Aorta (tissue), 5 donors: ENCODE measurements at regions not wholly inside any gene's neighbourhood (a gene's known extent, or its start where the extent isn't known, plus 50 kb on each side); places are given as distances from the start of the nearest gene placed in this dataset.

Experiments
- ATAC-seq: fragments of 200-7000 bp; cut with Tn5 transposase; one replicate; pipeline ENCODE4 v1.9.1; 2022; ENCODE audit warnings: moderate library complexity; ENCODE audit not compliant: low FRiP score
- DNase-seq, 2 donors: peaks; one replicate each; pipeline ENCODE4 v3.0.0-alpha.2; 2020
- H3K27ac ChIP-seq, 2 donors: one replicate each; pipeline ENCODE4 v1.5.1; 2013; ENCODE audit warnings: low read length in 2 of 2, mild to moderate bottlenecking in 2 of 2, moderate library complexity in 2 of 2, control low read depth in 1 of 2, inconsistent platforms in 1 of 2, low read depth in 1 of 2
- H3K27me3 ChIP-seq, 2 donors: one replicate each; pipeline ENCODE4 v1.6.1; 2013; ENCODE audit warnings: control low read depth in 1 of 2, low read length in 1 of 2, mild to moderate bottlenecking in 1 of 2, moderate library complexity in 1 of 2; ENCODE audit not compliant: insufficient read depth in 2 of 2, control insufficient read depth in 1 of 2
- H3K36me3 ChIP-seq, 2 donors: one replicate each; pipeline ENCODE4 v1.6.1; 2013; ENCODE audit warnings: control low read depth in 1 of 2, low read length in 1 of 2, mild to moderate bottlenecking in 1 of 2; ENCODE audit not compliant: insufficient read depth in 2 of 2, control insufficient read depth in 1 of 2
- H3K4me1 ChIP-seq, 2 donors: one replicate each; pipeline ENCODE4 v1.6.1; 2013; ENCODE audit warnings: low read length in 2 of 2, control low read depth in 1 of 2, mild to moderate bottlenecking in 1 of 2, moderate library complexity in 1 of 2; ENCODE audit not compliant: insufficient read depth in 2 of 2, control insufficient read depth in 1 of 2
- H3K4me3 ChIP-seq, 2 donors: one replicate each; pipeline ENCODE4 v1.5.1; 2013; ENCODE audit warnings: low read length in 2 of 2, control low read depth in 1 of 2, mild to moderate bottlenecking in 1 of 2
- H3K9me3 ChIP-seq: one replicate; pipeline ENCODE4 v1.6.1; 2013; ENCODE audit warnings: mild to moderate bottlenecking, low read length; ENCODE audit not compliant: control insufficient read depth
- WGBS, 2 donors: extraction: QIAGEN DNeasy Blood & Tissue Kit; methylation state at CpG; one replicate each; pipeline ENCODE4 v1.1.7; 2013; 5-methylcytosine and 5-hydroxymethylcytosine counted together
- intact Hi-C, 2 donors: fragments of 100-400 bp; cut with DNase I; formaldehyde crosslinking; loops; one replicate each; pipeline versions ENCODE4 v1.14.2 to v1.15.0; 2022
- donor health status: healthy with polysubstance abuse.
- donor health status: Bipolar disorder and iron deficiency.
- donor health status: DM: no; HTN: no; CAD: no.
- donor health status: DM: no; HTN: no; CAD: no.
- donor health status: DM: yes; HTN: yes; CAD: no.

DNA sequence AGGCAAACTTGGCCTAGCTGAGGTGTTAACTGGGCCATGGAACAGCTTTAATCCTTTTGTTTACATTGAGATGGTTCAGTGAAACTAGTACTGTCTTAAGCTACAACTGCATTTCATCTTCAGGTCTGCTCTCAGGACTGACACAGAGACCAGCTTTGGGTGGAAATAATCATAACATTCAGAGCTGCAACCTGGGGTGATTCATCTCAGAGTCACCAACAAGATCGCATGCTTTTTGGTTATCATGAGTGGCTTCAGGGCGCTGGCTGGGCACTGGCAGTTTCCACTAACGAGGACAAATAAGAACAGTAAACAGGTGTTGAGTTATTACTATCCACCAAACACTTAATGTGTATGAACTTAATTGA, 60.9 kb upstream of the PAX6 start:
- H3K4me3 ChIP-seq, result no peak overlapping the region
- peaks cover 0 to 2% of the 10 kb centered on the region in 2 donors for H3K27me3 ChIP-seq
- H3K36me3 ChIP-seq, result no peaks in the 10 kb centered on the region
- peaks cover 2% of the 10 kb centered on the region for H3K9me3 ChIP-seq
- no peak overlapping the region for H3K27ac ChIP-seq
- intact Hi-C loops, result loop anchor here in 1 of 2 donors (5.0 to 10.0 kb wide), 3 partner anchors 377 to 630 kb away; no protein-coding TSS in a partner anchor
- ATAC-seq, result no peak
- 86 to 88% methylated on average over 3 of the region's 3 CpGs for WGBS, 2 donors
- DNase-seq, result no peak
- H3K4me1 ChIP-seq, result no peaks in the 10 kb centered on the region

GRCh38 chr11:31871310-31872075, 60.4 kb upstream of the PAX6 start:
- intact Hi-C loops, result loop anchor here in 1 of 2 donors (5.0 to 10.0 kb wide), 3 partner anchors 377 to 629 kb away; no protein-coding TSS in a partner anchor
- DNase-seq, result no peak

GRCh38 chr11:31870609-31871309, 59.6 kb upstream of the PAX6 start:
- ATAC-seq (peak; percentile 59), DNase-seq (peak in 1 of 2 donors; percentile 43)
- intact Hi-C loops, result loop anchor here in 1 of 2 donors (5.0 to 10.0 kb wide), 3 partner anchors 376 to 628 kb away; no protein-coding TSS in a partner anchor
- H3K4me3 ChIP-seq, result no peak overlapping the region
- peaks cover 8% of the 10 kb centered on the region for H3K9me3 ChIP-seq
- no peaks in the 10 kb centered on the region for H3K36me3 ChIP-seq
- H3K27me3 ChIP-seq, result peaks cover 0 to 2% of the 10 kb centered on the region in 2 donors
- H3K4me1 ChIP-seq, result no peaks in the 10 kb centered on the region
- no peak overlapping the region for H3K27ac ChIP-seq
- WGBS, 2 donors, result 14% methylated on average over 13 of the region's 13 CpGs

More at GRCh38 chr11:31871310-31872075, 60.4 kb upstream of the PAX6 start:
- peaks cover 0 to 2% of the 10 kb centered on the region in 2 donors for H3K27me3 ChIP-seq
- WGBS, 2 donors, result 40% methylated on average over 10 of the region's 10 CpGs
- no peaks in the 10 kb centered on the region for H3K36me3 ChIP-seq
- ATAC-seq, result no peak
- H3K4me1 ChIP-seq, result no peaks in the 10 kb centered on the region
- H3K27ac ChIP-seq, result no peak overlapping the region
- no peak overlapping the region for H3K4me3 ChIP-seq
- peaks cover 8% of the 10 kb centered on the region for H3K9me3 ChIP-seq

- ATAC-seq (no peak), DNase-seq (no peak)
- H3K9me3 ChIP-seq, result peaks cover 8% of the 10 kb centered on the region
- H3K27me3 ChIP-seq, result peaks cover 0 to 2% of the 10 kb centered on the region in 2 donors
- no peaks in the 10 kb centered on the region for H3K4me1 ChIP-seq
- no peak overlapping the region for H3K27ac ChIP-seq
- 80 to 83% methylated on average over 5 of the region's 5 CpGs for WGBS, 2 donors
- no peaks in the 10 kb centered on the region for H3K36me3 ChIP-seq
- H3K4me3 ChIP-seq, result no peak overlapping the region
- intact Hi-C loops, result loop anchor here (5.0 to 10.0 kb wide), 3 partner anchors 375 to 628 kb away; no protein-coding TSS in a partner anchor
Observed at GRCh38 chr11:31869986-31870385, 58.9 kb upstream of the PAX6 start.

DNA sequence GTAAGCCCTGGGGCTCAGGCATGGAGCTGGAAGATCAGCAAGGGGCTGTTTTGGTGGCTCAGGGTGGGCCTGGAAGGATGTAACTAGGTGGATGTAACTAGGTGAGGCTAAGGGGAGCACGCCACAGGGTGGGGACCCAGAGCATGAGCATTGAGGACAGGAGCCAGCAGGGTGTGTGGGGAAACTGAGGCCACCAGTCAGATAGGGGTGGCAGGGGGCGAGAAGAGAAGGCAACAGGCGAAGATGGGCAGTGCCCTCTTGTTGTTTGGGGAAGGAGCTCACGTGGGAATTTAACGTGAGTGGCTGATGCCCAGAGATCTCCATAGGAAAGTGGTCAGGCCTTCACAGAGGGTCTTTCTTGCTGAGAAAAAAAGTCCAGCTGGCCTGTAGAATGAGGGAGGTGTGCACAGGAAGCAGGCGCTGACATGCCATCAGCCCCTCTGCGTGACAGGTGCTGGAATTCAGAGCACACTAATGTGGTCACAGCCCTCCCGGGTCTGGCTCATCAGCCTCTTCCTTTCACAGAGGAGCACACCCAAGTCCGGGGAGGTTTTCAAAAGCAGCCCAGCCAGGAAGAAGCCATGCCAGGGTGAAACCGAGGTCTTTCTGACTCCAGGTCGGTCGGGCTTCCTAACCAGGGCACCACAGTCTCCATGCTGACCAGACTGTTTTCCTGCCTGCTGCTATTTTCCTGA, 54.6 kb upstream of the PAX6 start:
- Histone ChIP-seq H3K4me1 (no peaks in the 10 kb centered on the region), H3K27ac (no peak overlapping the region), H3K9me3 (peaks cover 8% of the 10 kb centered on the region), H3K36me3 (no peaks in the 10 kb centered on the region), H3K27me3 (no peaks in the 10 kb centered on the region), H3K4me3 (no peak overlapping the region)
- no peak for DNase-seq
- WGBS, 2 donors, result 80 to 82% methylated on average over 12 of the region's 12 CpGs
- no peak for ATAC-seq
- intact Hi-C loops, result loop anchor here in 1 of 2 donors (5.0 kb wide), 1 partner anchor 468 kb away; no protein-coding TSS in a partner anchor

- no peaks in the 10 kb centered on the region for H3K4me1 ChIP-seq
- DNase-seq, result no peak
- intact Hi-C loops, result no loop called here
- ATAC-seq, result no peak
- no peaks in the 10 kb centered on the region for H3K27me3 ChIP-seq
- no peak overlapping the region for H3K4me3 ChIP-seq
- no peaks in the 10 kb centered on the region for H3K36me3 ChIP-seq
- peaks cover 8% of the 10 kb centered on the region for H3K9me3 ChIP-seq
- H3K27ac ChIP-seq, result no peak overlapping the region
- WGBS, 2 donors, result 58 to 62% methylated on average over 7 of the region's 7 CpGs
Observed at GRCh38 chr11:31863170-31863832, 52.2 kb upstream of the PAX6 start.

- intact Hi-C loops, result no loop called here
- Histone ChIP-seq H3K27me3 (no peaks in the 10 kb centered on the region), H3K9me3 (no peaks in the 10 kb centered on the region), H3K4me3 (no peak overlapping the region), H3K27ac (no peak overlapping the region), H3K36me3 (no peaks in the 10 kb centered on the region), H3K4me1 (no peaks in the 10 kb centered on the region)
- ATAC-seq, result no peak
- DNase-seq, result no peak
- 81 to 86% methylated on average over 3 of the region's 3 CpGs for WGBS, 2 donors
Observed at GRCh38 chr11:31861011-31861410, 49.9 kb upstream of the PAX6 start.
